ENCODE measurements at regions not wholly inside any gene's neighbourhood (a gene's known extent, or its start where the extent isn't known, plus 50 kb on each side); places are given as distances from the start of the nearest gene placed in this dataset.

- Histone ChIP-seq H3K9me3 (no peaks in the 10 kb centered on the region), H3K4me1 (peaks cover 10 to 20% (median 15%) of the 10 kb centered on the region in 3 donors), H3K27me3 (no peaks in the 10 kb centered on the region), H3K36me3 (no peaks in the 10 kb centered on the region), H3K4me3 (no peak overlapping the region), H3K27ac (no peak overlapping the region)
- FAIRE-seq (no peak), DNase-seq (no peak), ATAC-seq (no peak)
- TF ChIP-seq CTCF (IDR thresholded peaks at IDR 0.05), result no peak
- intact Hi-C loops (cut with DNase I), result no loop called here
- WGBS, 2 donors, result 90 to 91% methylated on average over 11 of the region's 11 CpGs
Measured at GRCh38 chr3:72579581-72580245, 268.5 kb downstream of the SHQ1 start.

GRCh38 chr3:72579191-72579580, 269.1 kb downstream of the SHQ1 start:
- Histone ChIP-seq H3K4me1 (peaks cover 10 to 20% (median 15%) of the 10 kb centered on the region in 3 donors), H3K4me3 (no peak overlapping the region), H3K27me3 (no peaks in the 10 kb centered on the region), H3K27ac (no peak overlapping the region), H3K36me3 (no peaks in the 10 kb centered on the region), H3K9me3 (no peaks in the 10 kb centered on the region)
- FAIRE-seq, result no peak
- no peak for DNase-seq
- TF ChIP-seq CTCF (IDR thresholded peaks at IDR 0.05), result no peak
- no peak for ATAC-seq
- 77 to 82% methylated on average over 3 of the region's 3 CpGs for WGBS, 2 donors
- intact Hi-C loops (cut with DNase I), result no loop called here

DNA sequence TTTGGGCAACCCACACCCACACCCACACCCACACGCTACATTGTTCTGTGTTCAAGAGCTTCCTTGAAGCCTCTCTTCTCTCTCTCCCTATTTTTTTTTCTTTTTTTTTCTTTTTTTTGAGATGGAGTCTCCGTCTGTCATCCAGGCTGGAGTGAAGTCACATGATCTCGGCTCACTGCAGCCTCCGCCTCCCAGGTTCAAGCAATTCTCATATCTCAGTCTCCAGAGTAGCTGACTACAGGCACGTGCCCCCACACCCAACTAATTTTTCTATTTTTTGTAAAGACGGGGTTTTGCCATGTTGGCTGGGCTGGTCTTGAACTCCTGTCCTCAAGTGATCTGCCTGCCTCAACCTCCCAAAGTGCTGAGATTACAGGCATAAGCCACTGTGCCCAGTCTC, 271.1 kb downstream of the SHQ1 start:
- WGBS, 2 donors, result 93 to 99% methylated on average over 6 of the region's 6 CpGs
- DNase-seq (no peak), FAIRE-seq (no peak), ATAC-seq (no peak)
- no peaks in the 10 kb centered on the region for H3K9me3 ChIP-seq
- H3K4me1 ChIP-seq, result peaks cover 0 to 4% (median 2%) of the 10 kb centered on the region in 3 donors
- no peaks in the 10 kb centered on the region for H3K27me3 ChIP-seq
- H3K27ac ChIP-seq, result no peak overlapping the region
- intact Hi-C loops (cut with DNase I), result no loop called here
- TF ChIP-seq CTCF (IDR thresholded peaks at IDR 0.05), result no peak
- no peaks in the 10 kb centered on the region for H3K36me3 ChIP-seq
- no peak overlapping the region for H3K4me3 ChIP-seq

DNA sequence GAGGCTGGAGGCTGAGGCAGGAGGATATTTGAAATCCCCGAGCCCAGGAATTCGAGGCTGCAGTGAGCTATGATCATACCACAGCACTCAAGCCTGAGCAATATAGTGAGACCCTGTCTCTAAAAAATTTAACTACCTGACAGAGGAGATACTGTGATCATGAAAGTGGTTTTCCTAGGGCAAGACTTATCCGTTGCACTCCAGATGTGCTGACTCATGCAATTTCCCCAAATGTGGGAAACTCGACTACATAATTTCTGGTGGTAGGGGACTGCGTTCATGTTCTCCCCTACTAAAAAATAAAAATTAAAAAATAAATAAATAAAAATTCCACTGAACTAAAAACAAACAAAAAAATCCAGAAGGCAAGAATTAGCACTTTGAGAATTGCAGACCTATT, 271.7 kb downstream of the SHQ1 start:
- ATAC-seq (no peak), DNase-seq (no peak), FAIRE-seq (no peak)
- TF ChIP-seq CTCF (IDR thresholded peaks at IDR 0.05), result no peak
- Histone ChIP-seq H3K27me3 (no peaks in the 10 kb centered on the region), H3K4me3 (no peak overlapping the region), H3K36me3 (no peaks in the 10 kb centered on the region), H3K9me3 (no peaks in the 10 kb centered on the region), H3K4me1 (no peaks in the 10 kb centered on the region), H3K27ac (no peak overlapping the region)
- WGBS, 2 donors, result 87 to 92% methylated on average over 5 of the region's 5 CpGs
- intact Hi-C loops (cut with DNase I), result no loop called here

DNA sequence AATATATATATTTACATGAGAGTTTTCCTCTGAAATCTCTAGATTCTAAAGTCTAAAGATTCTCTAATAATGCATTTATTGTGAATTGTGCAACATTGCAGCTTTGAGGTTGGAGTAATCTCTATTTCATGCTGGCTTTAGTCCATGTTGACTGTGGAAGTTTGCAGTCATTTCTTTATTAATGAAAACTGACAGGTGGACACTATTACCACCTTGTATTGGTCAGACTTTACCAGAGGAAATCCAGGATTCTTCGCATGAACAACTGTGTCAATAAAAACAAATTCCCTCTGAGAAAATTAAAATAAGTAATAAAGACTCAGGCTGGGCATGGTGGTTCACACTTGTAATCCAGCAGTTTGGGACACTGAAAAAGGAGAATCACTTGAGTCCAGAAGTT, 274.1 kb downstream of the SHQ1 start:
- H3K27ac ChIP-seq, result no peak overlapping the region
- H3K9me3 ChIP-seq, result no peaks in the 10 kb centered on the region
- H3K27me3 ChIP-seq, result no peaks in the 10 kb centered on the region
- ATAC-seq, result peak in 3 of 4 donors; percentile 13 to 61 (median 50)
- TF ChIP-seq CTCF (IDR thresholded peaks at IDR 0.05), result no peak
- H3K4me1 ChIP-seq, result peaks cover 0 to 5% (median 0%) of the 10 kb centered on the region in 3 donors
- 30 to 42% methylated on average over 1 of the region's 1 CpG for WGBS, 2 donors
- H3K4me3 ChIP-seq, result no peak overlapping the region
- no peaks in the 10 kb centered on the region for H3K36me3 ChIP-seq
- intact Hi-C loops (cut with DNase I), result no loop called here
- FAIRE-seq, result no peak
- no peak for DNase-seq
